H1 (cell line): ENCODE measurements at regions not wholly inside any gene's neighbourhood (a gene's known extent, or its start where the extent isn't known, plus 50 kb on each side); places are given as distances from the start of the nearest gene placed in this dataset.

Experiments used
- CTCF ChIA-PET: fragments of 300-600 bp; sonication (Branson Sonifier 250); formaldehyde crosslinking; loops from one replicate; lab custom pipeline; 2021; ENCODE audit not compliant: partially characterized antibody; lab: Charles Lee
- POLR2A ChIA-PET: fragments of 300-600 bp; sonication (Branson Sonifier 250); formaldehyde crosslinking; loops from one replicate; lab custom pipeline; 2021; ENCODE audit warnings: inconsistent platforms; ENCODE audit not compliant: partially characterized antibody; lab: Charles Lee
- DNase-seq, 2 experiments: peaks; one replicate each; pipeline versions ENCODE4 v3.0.0 to v3.0.0-alpha.2; 2010 to 2022; ENCODE audit warnings: low spot score in 2 of 2, low read depth in 1 of 2, mixed read lengths in 1 of 2
- FAIRE-seq: peaks from 2 replicates; lab custom pipeline; 2011; peaks lifted over from hg19 to GRCh38; lab: Jason Lieb, UNC
- H2AFZ ChIP-seq: 2 replicates; pipeline ENCODE4 v1.8.1; 2012; ENCODE audit warnings: low read length, inconsistent platforms
- H2AK5ac ChIP-seq: 2 replicates; pipeline ENCODE4 v1.6.1; 2013; ENCODE audit warnings: low read depth, low read length
- H2BK120ac ChIP-seq: replicated peaks from 2 replicates; pipeline ENCODE3; 2013; ENCODE audit warnings: low read depth, low read length, inconsistent platforms
- H2BK12ac ChIP-seq: 2 replicates; pipeline ENCODE4 v1.6.1; 2013; ENCODE audit warnings: low read depth, low read length
- H2BK15ac ChIP-seq: 2 replicates; pipeline ENCODE4 v1.6.1; 2013; ENCODE audit warnings: low read length
- H2BK20ac ChIP-seq: 2 replicates; pipeline ENCODE4 v1.6.1; 2013; ENCODE audit warnings: low read length
- H2BK5ac ChIP-seq: 2 replicates; pipeline ENCODE4 v1.6.1; 2013; ENCODE audit warnings: low read depth, low read length
- H3K14ac ChIP-seq: 2 replicates; pipeline ENCODE4 v1.6.1; 2013; ENCODE audit warnings: inconsistent platforms; ENCODE audit not compliant: insufficient read length
- H3K18ac ChIP-seq: 2 replicates; pipeline ENCODE4 v1.6.1; 2013; ENCODE audit warnings: low read length; ENCODE audit errors: extremely low read depth
- H3K23ac ChIP-seq: 2 replicates; pipeline ENCODE4 v1.6.1; 2013; ENCODE audit warnings: inconsistent platforms; ENCODE audit not compliant: insufficient read length
- H3K23me2 ChIP-seq: 2 replicates; pipeline ENCODE4 v1.6.1; 2013; ENCODE audit warnings: low read depth, low read length
- H3K27ac ChIP-seq: 2 replicates; pipeline ENCODE4 v1.6.1; 2011; ENCODE audit warnings: low read depth, low read length, inconsistent platforms
- H3K27me3 ChIP-seq, 4 experiments: replicated peaks in 1 of 4; 1 replicate in 1 of 4; 2 replicates in 3 of 4; pipeline versions ENCODE4 v1.6.1 to v1.8.1; 2011 to 2013; ENCODE audit warnings: low read length in 3 of 4, mild to moderate bottlenecking in 3 of 4, inconsistent platforms in 2 of 4, mixed read lengths in 2 of 4, moderate library complexity in 1 of 4; ENCODE audit not compliant: control insufficient read depth in 3 of 4, insufficient read depth in 3 of 4; ENCODE audit errors: extremely low read depth in 1 of 4
- H3K36me3 ChIP-seq, 4 experiments: 2 replicates each; pipeline versions ENCODE4 v1.6.1 to v1.8.1; 2011 to 2013; ENCODE audit warnings: mild to moderate bottlenecking in 4 of 4, low read length in 3 of 4, moderate library complexity in 2 of 4, control low read depth in 1 of 4, inconsistent platforms in 1 of 4; ENCODE audit not compliant: insufficient read depth in 4 of 4, control insufficient read depth in 2 of 4
- H3K4ac ChIP-seq: replicated peaks from 2 replicates; pipeline ENCODE3; 2013; ENCODE audit warnings: low read length, low read depth, mixed read lengths, inconsistent platforms; ENCODE audit not compliant: insufficient read length
- H3K4me1 ChIP-seq, 4 experiments: replicated peaks in 1 of 4; 1 replicate in 1 of 4; 2 replicates in 3 of 4; pipeline versions ENCODE4 v1.6.1 to v1.8.1; 2011 to 2013; ENCODE audit warnings: low read length in 3 of 4, inconsistent platforms in 2 of 4, mixed read lengths in 1 of 4; ENCODE audit not compliant: insufficient read depth in 4 of 4, control insufficient read depth in 3 of 4
- H3K4me2 ChIP-seq, 2 experiments: 2 replicates each; pipeline versions ENCODE4 v1.6.1 to v1.8.1; 2011 to 2013; ENCODE audit warnings: low read depth in 2 of 2, low read length in 2 of 2, control low read depth in 1 of 2, inconsistent platforms in 1 of 2, mild to moderate bottlenecking in 1 of 2; ENCODE audit not compliant: insufficient read depth in 1 of 2
- H3K4me3 ChIP-seq, 4 experiments: fragments of 200-600, 300-600 bp in 1 of 4; sonication (generic), shearing (Covaris generic), sonication (Bioruptor Twin) in 1 of 4; 2 replicates each; pipeline versions ENCODE4 v1.5.1 to v1.8.1; 2011 to 2016; ENCODE audit warnings: low read length in 4 of 4, low read depth in 3 of 4, control low read depth in 2 of 4, inconsistent platforms in 2 of 4, mild to moderate bottlenecking in 2 of 4, mixed read lengths in 1 of 4, moderate library complexity in 1 of 4; ENCODE audit not compliant: insufficient read depth in 2 of 4; ENCODE audit errors: extremely low read depth in 1 of 4
- H3K56ac ChIP-seq: replicated peaks from 2 replicates; pipeline ENCODE3; 2013; ENCODE audit warnings: low read depth, mild to moderate bottlenecking, mixed read lengths, low read length, inconsistent platforms; ENCODE audit not compliant: insufficient read length
- H3K79me1 ChIP-seq: 2 replicates; pipeline ENCODE4 v1.6.1; 2013; ENCODE audit warnings: low read depth, low read length, control low read depth
- H3K79me2 ChIP-seq, 2 experiments: 2 replicates each; pipeline versions ENCODE4 v1.6.1 to v1.8.1; 2012 to 2013; ENCODE audit warnings: low read length in 2 of 2, mild to moderate bottlenecking in 2 of 2, inconsistent platforms in 1 of 2; ENCODE audit not compliant: insufficient read depth in 2 of 2, control insufficient read depth in 1 of 2
- H3K9ac ChIP-seq, 4 experiments: replicated peaks in 1 of 4; 1 replicate in 1 of 4; 2 replicates in 3 of 4; pipeline versions ENCODE4 v1.6.1 to v1.8.1; 2011 to 2013; ENCODE audit warnings: low read depth in 3 of 4, low read length in 3 of 4, control low read depth in 2 of 4, mild to moderate bottlenecking in 2 of 4, moderate library complexity in 2 of 4, inconsistent platforms in 1 of 4; ENCODE audit errors: extremely low read depth in 1 of 4
- H3K9me3 ChIP-seq, 2 experiments: 2 replicates each; pipeline versions ENCODE4 v1.6.1 to v1.8.1; 2012 to 2013; ENCODE audit warnings: mild to moderate bottlenecking in 2 of 2, moderate library complexity in 2 of 2, control low read depth in 1 of 2, inconsistent platforms in 1 of 2, low read depth in 1 of 2, low read length in 1 of 2, mixed read lengths in 1 of 2; ENCODE audit not compliant: insufficient read depth in 2 of 2
- H4K20me1 ChIP-seq, 2 experiments: replicated peaks in 1 of 2; 2 replicates each; pipeline versions ENCODE3 to v1.8.1; 2011 to 2013; ENCODE audit warnings: inconsistent platforms in 2 of 2, low read length in 2 of 2, mild to moderate bottlenecking in 1 of 2; ENCODE audit not compliant: insufficient read depth in 2 of 2, control insufficient read depth in 1 of 2
- H4K5ac ChIP-seq: 2 replicates; pipeline ENCODE4 v1.6.1; 2013; ENCODE audit warnings: low read length, low read depth, mixed read lengths, inconsistent platforms; ENCODE audit not compliant: insufficient read length
- H4K8ac ChIP-seq: 2 replicates; pipeline ENCODE4 v1.8.0; 2013; ENCODE audit warnings: mild to moderate bottlenecking, moderate library complexity, low read length, inconsistent platforms; ENCODE audit not compliant: insufficient read depth; ENCODE audit errors: extremely low read depth
- H4K91ac ChIP-seq: replicated peaks from 2 replicates; pipeline ENCODE3; 2013; ENCODE audit warnings: low read length, mixed read lengths, inconsistent platforms; ENCODE audit not compliant: insufficient read length
- CEBPB ChIP-seq: IDR thresholded peaks from 2 replicates; pipeline ENCODE4 v1.6.1; 2012; ENCODE audit warnings: low read depth, low read length
- EGR1 ChIP-seq: IDR thresholded peaks from 2 replicates; pipeline ENCODE4 v1.6.1; 2011; ENCODE audit warnings: low read depth, low read length, borderline replicate concordance
- EP300 ChIP-seq, 2 experiments: IDR thresholded peaks; 1 replicate in 1 of 2; 2 replicates in 1 of 2; pipeline ENCODE4 v1.6.1; 2011 to 2012; ENCODE audit warnings: low read depth in 2 of 2, low read length in 2 of 2, mild to moderate bottlenecking in 2 of 2, borderline replicate concordance in 1 of 2, inconsistent platforms in 1 of 2, moderate library complexity in 1 of 2
- KDM5A ChIP-seq: fragments of 200-600 bp; IDR thresholded peaks from 2 replicates; pipeline ENCODE4 v1.7.1; 2012; ENCODE audit warnings: mild to moderate bottlenecking, low read length, inconsistent platforms, mixed read lengths
- MAX ChIP-seq: IDR thresholded peaks from 2 replicates; pipeline ENCODE4 v1.6.1; 2012; ENCODE audit warnings: inconsistent platforms
- POLR2AphosphoS5 ChIP-seq: IDR thresholded peaks from 2 replicates; pipeline ENCODE4 v1.6.1; 2011; ENCODE audit warnings: low read depth, low read length
- POU5F1 ChIP-seq: IDR thresholded peaks from 2 replicates; pipeline ENCODE4 v1.6.1; 2011; ENCODE audit warnings: low read depth, mild to moderate bottlenecking, low read length, moderate library complexity
- SIRT6 ChIP-seq: IDR thresholded peaks from one replicate; pipeline ENCODE4 v1.7.1; 2012; ENCODE audit warnings: low read length, inconsistent platforms
- SP1 ChIP-seq: IDR thresholded peaks from 2 replicates; pipeline ENCODE4 v1.6.1; 2011; ENCODE audit warnings: low read depth, low read length
- SUZ12 ChIP-seq: fragments of 200-600 bp; sonication (generic); IDR thresholded peaks from 2 replicates; pipeline ENCODE4 v1.6.1; 2012; ENCODE audit warnings: mild to moderate bottlenecking, inconsistent platforms, low read length, moderate library complexity, mixed read lengths
- TAF1 ChIP-seq: IDR thresholded peaks from 2 replicates; pipeline ENCODE4 v1.6.1; 2011; ENCODE audit warnings: mild to moderate bottlenecking, low read depth, low read length
- TCF12 ChIP-seq: IDR thresholded peaks from 2 replicates; pipeline ENCODE4 v1.6.1; 2011; ENCODE audit warnings: low read depth, mild to moderate bottlenecking, low read length
- ZNF274 ChIP-seq: IDR thresholded peaks from 2 replicates; pipeline ENCODE4 v1.7.0; 2012; ENCODE audit warnings: low read length, borderline replicate concordance; ENCODE audit errors: extremely low read depth
- WGBS, 2 experiments: shearing (Covaris generic) in 1 of 2; methylation state at CpG; one replicate each; pipeline versions ENCODE4 v1.1.6 to v1.1.7; 2013 to 2015; ENCODE audit warnings: low lambda C conversion rate in 2 of 2, mixed read lengths in 2 of 2, inconsistent platforms in 1 of 2, low coverage in 1 of 2, missing lambda C conversion rate in 1 of 2; ENCODE audit not compliant: insufficient replicate concordance in 2 of 2, insufficient coverage in 1 of 2, insufficient read length in 1 of 2; ENCODE audit errors: extremely low coverage in 1 of 2, missing lambda C conversion rate in 1 of 2; 5-methylcytosine and 5-hydroxymethylcytosine counted together
- TF ChIP-seq, protein P1 (sequence below): IDR thresholded peaks from 2 replicates; pipeline ENCODE4 v1.6.1; 2012; ENCODE audit warnings: low read length, inconsistent platforms

- H3K27ac ChIP-seq = no peak overlapping the region
- no peak overlapping the region for H4K91ac ChIP-seq
- no peak overlapping the region for H3K9ac ChIP-seq
- DNase-seq (no peak), FAIRE-seq (no peak)
- no peak overlapping the region for H2BK5ac ChIP-seq
- H3K4me2 ChIP-seq = no peak overlapping the region
- no peak overlapping the region for H3K4ac ChIP-seq
- no peaks in the 10 kb centered on the region for H3K79me1 ChIP-seq
- ChIA-PET POLR2A (no interaction called here), CTCF (no interaction called here)
- no peak overlapping the region for H2BK12ac ChIP-seq
- H3K23me2 ChIP-seq = no peaks in the 10 kb centered on the region; the same call in 1 of the 2 replicates
- H2AFZ ChIP-seq = no peak overlapping the region
- H2BK15ac ChIP-seq = no peak overlapping the region
- H3K18ac ChIP-seq = no peak overlapping the region
- H4K20me1 ChIP-seq = no peaks in the 10 kb centered on the region
- no peak overlapping the region for H4K5ac ChIP-seq
- no peak overlapping the region for H2AK5ac ChIP-seq
- no peaks in the 10 kb centered on the region for H3K36me3 ChIP-seq
- no peaks in the 10 kb centered on the region for H3K4me1 ChIP-seq
- no peak overlapping the region for H4K8ac ChIP-seq
- H3K79me2 ChIP-seq = no peaks in the 10 kb centered on the region
- no peak overlapping the region for H3K4me3 ChIP-seq
- no peak overlapping the region for H3K23ac ChIP-seq
- H2BK120ac ChIP-seq = no peak overlapping the region
- H3K27me3 ChIP-seq = no peaks in the 10 kb centered on the region
- WGBS, 2 experiments = 95% methylated on average over 2 of the region's 2 CpGs; no CpG with 5 or more reads in 1 of the 2 experiments
- H3K56ac ChIP-seq = no peak overlapping the region
- H3K14ac ChIP-seq = no peak overlapping the region
- H2BK20ac ChIP-seq = no peak overlapping the region
- no peaks in the 10 kb centered on the region for H3K9me3 ChIP-seq
- TF ChIP-seq, protein P1, sequence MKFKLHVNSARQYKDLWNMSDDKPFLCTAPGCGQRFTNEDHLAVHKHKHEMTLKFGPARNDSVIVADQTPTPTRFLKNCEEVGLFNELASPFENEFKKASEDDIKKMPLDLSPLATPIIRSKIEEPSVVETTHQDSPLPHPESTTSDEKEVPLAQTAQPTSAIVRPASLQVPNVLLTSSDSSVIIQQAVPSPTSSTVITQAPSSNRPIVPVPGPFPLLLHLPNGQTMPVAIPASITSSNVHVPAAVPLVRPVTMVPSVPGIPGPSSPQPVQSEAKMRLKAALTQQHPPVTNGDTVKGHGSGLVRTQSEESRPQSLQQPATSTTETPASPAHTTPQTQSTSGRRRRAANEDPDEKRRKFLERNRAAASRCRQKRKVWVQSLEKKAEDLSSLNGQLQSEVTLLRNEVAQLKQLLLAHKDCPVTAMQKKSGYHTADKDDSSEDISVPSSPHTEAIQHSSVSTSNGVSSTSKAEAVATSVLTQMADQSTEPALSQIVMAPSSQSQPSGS = no peak
- TF ChIP-seq POU5F1 (no peak), SUZ12 (no peak), SP1 (no peak), SIRT6 (no peak), CEBPB (no peak), TAF1 (no peak), POLR2AphosphoS5 (no peak), TCF12 (no peak), MAX (no peak), EGR1 (no peak), KDM5A (no peak), ZNF274 (no peak), EP300 (IDR thresholded peaks at IDR 0.05; ENCODE audit: borderline replicate concordance in 1 of 2, low read depth in 2 of 2, low read length in 2 of 2) (no peak)
Observed at GRCh38 chr4:133972586-133972985, 229.0 kb downstream of the PABPC4L start.
